Trophoblast cell (in vitro differentiated cells and primary cell): ENCODE measurements at regions not wholly inside any gene's neighbourhood (a gene's known extent, or its start where the extent isn't known, plus 50 kb on each side); places are given as distances from the start of the nearest gene placed in this dataset.

Experiments
- DNase-seq, 2 donors: peaks; one replicate each; pipeline ENCODE4 v3.0.0-alpha.2; 2016
- H2AFZ ChIP-seq: 2 replicates; pipeline ENCODE4 v1.6.1; 2013; ENCODE audit warnings: low read length, moderate library complexity, mild to moderate bottlenecking; ENCODE audit not compliant: insufficient read depth, poor library complexity
- H2AK5ac ChIP-seq: 2 replicates; pipeline ENCODE4 v1.6.1; 2013; ENCODE audit warnings: mild to moderate bottlenecking, low read length
- H2BK120ac ChIP-seq: 2 replicates; pipeline ENCODE4 v1.6.1; 2013; ENCODE audit warnings: low read length, mild to moderate bottlenecking, moderate library complexity; ENCODE audit not compliant: insufficient read depth, poor library complexity
- H2BK12ac ChIP-seq: 2 replicates; pipeline ENCODE4 v1.6.1; 2013; ENCODE audit warnings: mild to moderate bottlenecking, low read length, moderate library complexity
- H2BK5ac ChIP-seq: 2 replicates; pipeline ENCODE4 v1.6.1; 2013; ENCODE audit warnings: low read length, low read depth, moderate library complexity, mild to moderate bottlenecking; ENCODE audit not compliant: poor library complexity
- H3K14ac ChIP-seq: 2 replicates; pipeline ENCODE4 v1.6.1; 2013; ENCODE audit warnings: mild to moderate bottlenecking, low read length
- H3K18ac ChIP-seq: 2 replicates; pipeline ENCODE4 v1.6.1; 2013; ENCODE audit warnings: mild to moderate bottlenecking, low read length
- H3K23ac ChIP-seq: 2 replicates; pipeline ENCODE4 v1.6.1; 2013; ENCODE audit warnings: low read length
- H3K27ac ChIP-seq: 2 replicates; pipeline ENCODE4 v1.5.1; 2013; ENCODE audit warnings: low read depth, mild to moderate bottlenecking, inconsistent platforms, low read length, moderate library complexity
- H3K27me3 ChIP-seq: 2 replicates; pipeline ENCODE4 v1.6.1; 2013; ENCODE audit warnings: inconsistent platforms, mild to moderate bottlenecking, low read length, moderate library complexity; ENCODE audit not compliant: insufficient read depth
- H3K36me3 ChIP-seq, 2 experiments: 1 replicate in 1 of 2; 2 replicates in 1 of 2; pipeline ENCODE4 v1.6.1; 2013; ENCODE audit warnings: low read length in 2 of 2, mild to moderate bottlenecking in 2 of 2, moderate library complexity in 1 of 2; ENCODE audit not compliant: insufficient read depth in 2 of 2, control insufficient read depth in 1 of 2
- H3K4ac ChIP-seq: 2 replicates; pipeline ENCODE4 v1.6.1; 2013; ENCODE audit warnings: low read depth, mild to moderate bottlenecking, low read length, moderate library complexity
- H3K4me1 ChIP-seq, 2 experiments: 1 replicate in 1 of 2; 2 replicates in 1 of 2; pipeline ENCODE4 v1.6.1; 2013; ENCODE audit warnings: low read length in 2 of 2, mild to moderate bottlenecking in 2 of 2, moderate library complexity in 1 of 2; ENCODE audit not compliant: insufficient read depth in 2 of 2, control insufficient read depth in 1 of 2
- H3K4me2 ChIP-seq: 2 replicates; pipeline ENCODE4 v1.6.1; 2013; ENCODE audit warnings: inconsistent platforms, mild to moderate bottlenecking, low read length, moderate library complexity
- H3K4me3 ChIP-seq: 2 replicates; pipeline ENCODE4 v1.5.1; 2013; ENCODE audit warnings: mild to moderate bottlenecking, low read depth, low read length, inconsistent platforms
- H3K79me1 ChIP-seq: one replicate; pipeline ENCODE4 v1.6.1; 2013; ENCODE audit warnings: low read length
- H3K79me2 ChIP-seq: 2 replicates; pipeline ENCODE4 v1.6.1; 2013; ENCODE audit warnings: low read length, mild to moderate bottlenecking; ENCODE audit not compliant: control insufficient read depth, insufficient read depth, poor library complexity
- H3K9ac ChIP-seq: 2 replicates; pipeline ENCODE4 v1.6.1; 2013; ENCODE audit warnings: mild to moderate bottlenecking, low read length
- H3K9me3 ChIP-seq: 2 replicates; pipeline ENCODE4 v1.6.1; 2013; ENCODE audit warnings: low read depth, mild to moderate bottlenecking, control low read depth, inconsistent platforms, low read length; ENCODE audit not compliant: insufficient read depth
- H4K12ac ChIP-seq: 2 replicates; pipeline ENCODE4 v1.6.1; 2013; ENCODE audit warnings: low read depth, mild to moderate bottlenecking, low read length, moderate library complexity
- H4K8ac ChIP-seq: 2 replicates; pipeline ENCODE4 v1.6.1; 2013; ENCODE audit warnings: low read depth, mild to moderate bottlenecking, low read length, moderate library complexity
- H4K91ac ChIP-seq: one replicate; pipeline ENCODE4 v1.6.1; 2013; ENCODE audit warnings: low read depth, mild to moderate bottlenecking, low read length, moderate library complexity
- WGBS: extraction: QIAGEN DNeasy Blood & Tissue Kit; methylation state at CpG from one replicate; pipeline ENCODE4 v1.1.7; 2013; ENCODE audit warnings: missing lambda C conversion rate; ENCODE audit not compliant: insufficient read length, insufficient coverage; ENCODE audit errors: extremely low coverage; 5-methylcytosine and 5-hydroxymethylcytosine counted together

GRCh38 chr9:81815781-81816180 lies 112.4 kb upstream of the SPATA31D4 start:
- Histone ChIP-seq H3K4me1 (peaks cover 4 to 10% of the 10 kb centered on the region in 2 experiments), H3K18ac (no peak overlapping the region), H2BK5ac (no peak overlapping the region), H4K12ac (no peak overlapping the region), H3K23ac (no peak overlapping the region), H2BK12ac (no peak overlapping the region), H3K36me3 (no peaks in the 10 kb centered on the region), H3K27ac (no peak overlapping the region), H3K79me1 (no peaks in the 10 kb centered on the region), H2AFZ (no peak overlapping the region), H2BK120ac (no peak overlapping the region), H3K9ac (no peak overlapping the region), H2AK5ac (no peak overlapping the region), H4K91ac (no peak overlapping the region), H3K14ac (no peak overlapping the region), H3K4me2 (no peak overlapping the region), H3K4ac (no peak overlapping the region), H3K4me3 (no peak overlapping the region), H4K8ac (no peak overlapping the region), H3K27me3 (no peaks in the 10 kb centered on the region), H3K79me2 (no peaks in the 10 kb centered on the region), H3K9me3 (no peaks in the 10 kb centered on the region)
- WGBS = no CpG with 5 or more reads among the region's 3 CpGs
- peak in 1 of 2 donors; percentile 27 for DNase-seq

GRCh38 chr9:81819155-81819554 lies 109.1 kb upstream of the SPATA31D4 start:
- Histone ChIP-seq H3K9me3 (no peaks in the 10 kb centered on the region), H3K36me3 (no peaks in the 10 kb centered on the region), H2BK12ac (no peak overlapping the region), H4K8ac (no peak overlapping the region), H3K4ac (no peak overlapping the region), H3K9ac (no peak overlapping the region), H3K4me1 (peaks cover 4 to 10% of the 10 kb centered on the region in 2 experiments), H4K12ac (no peak overlapping the region), H2AK5ac (no peak overlapping the region), H3K4me3 (no peak overlapping the region), H3K27ac (no peak overlapping the region), H4K91ac (no peak overlapping the region), H3K23ac (no peak overlapping the region), H3K79me2 (no peaks in the 10 kb centered on the region), H2AFZ (no peak overlapping the region), H3K18ac (no peak overlapping the region), H2BK120ac (no peak overlapping the region), H3K79me1 (no peaks in the 10 kb centered on the region), H3K27me3 (no peaks in the 10 kb centered on the region), H2BK5ac (no peak overlapping the region), H3K14ac (no peak overlapping the region), H3K4me2 (no peak overlapping the region)
- WGBS = no CpG with 5 or more reads among the region's 7 CpGs
- no peak for DNase-seq

- H2BK5ac ChIP-seq = no peak overlapping the region
- no peak overlapping the region for H2AK5ac ChIP-seq
- H3K4me1 ChIP-seq = peaks cover 4 to 10% of the 10 kb centered on the region in 2 experiments
- no peaks in the 10 kb centered on the region for H3K9me3 ChIP-seq
- H2BK120ac ChIP-seq = no peak overlapping the region
- H3K18ac ChIP-seq = no peak overlapping the region
- no peak overlapping the region for H3K4ac ChIP-seq
- no peaks in the 10 kb centered on the region for H3K36me3 ChIP-seq
- H3K79me2 ChIP-seq = no peaks in the 10 kb centered on the region
- H3K27ac ChIP-seq = no peak overlapping the region
- H2BK12ac ChIP-seq = no peak overlapping the region
- no peak overlapping the region for H3K23ac ChIP-seq
- WGBS = no CpG with 5 or more reads among the region's 8 CpGs
- DNase-seq = peak in 1 of 2 donors; percentile 45
- no peak overlapping the region for H4K91ac ChIP-seq
- H2AFZ ChIP-seq = no peak overlapping the region
- no peak overlapping the region for H3K9ac ChIP-seq
- no peak overlapping the region for H4K12ac ChIP-seq
- H3K14ac ChIP-seq = no peak overlapping the region
- no peaks in the 10 kb centered on the region for H3K79me1 ChIP-seq
- no peak overlapping the region for H3K4me2 ChIP-seq
- no peak overlapping the region for H3K4me3 ChIP-seq
- H3K27me3 ChIP-seq = no peaks in the 10 kb centered on the region
- no peak overlapping the region for H4K8ac ChIP-seq
Observed at GRCh38 chr9:81819859-81820546, 108.2 kb upstream of the SPATA31D4 start.

GRCh38 chr9:81822301-81822865 lies 105.8 kb upstream of the SPATA31D4 start:
- Histone ChIP-seq H3K27me3 (no peaks in the 10 kb centered on the region), H3K27ac (no peak overlapping the region), H2BK12ac (no peak overlapping the region), H3K79me1 (no peaks in the 10 kb centered on the region), H3K18ac (no peak overlapping the region), H2AFZ (no peak overlapping the region), H3K79me2 (no peaks in the 10 kb centered on the region), H3K23ac (no peak overlapping the region), H3K9ac (no peak overlapping the region), H2BK120ac (no peak overlapping the region), H4K12ac (no peak overlapping the region), H3K4me2 (no peak overlapping the region), H2AK5ac (no peak overlapping the region), H3K4me3 (no peak overlapping the region), H2BK5ac (no peak overlapping the region), H3K14ac (no peak overlapping the region), H3K9me3 (no peaks in the 10 kb centered on the region), H3K4ac (no peak overlapping the region), H3K4me1 (peaks cover 8 to 14% of the 10 kb centered on the region in 2 experiments), H4K91ac (no peak overlapping the region), H3K36me3 (no peaks in the 10 kb centered on the region), H4K8ac (no peak overlapping the region)
- no peak for DNase-seq
- WGBS = no CpG with 5 or more reads among the region's 7 CpGs
